Epithelial cell of proximal tubule (primary cell): ENCODE measurements at regions not wholly inside any gene's neighbourhood (a gene's known extent, or its start where the extent isn't known, plus 50 kb on each side); places are given as distances from the start of the nearest gene placed in this dataset.

Source experiments
- DNase-seq: peaks from one replicate; pipeline ENCODE4 v3.0.0-alpha.2; 2011; ENCODE audit warnings: low read depth
- H3K4me3 ChIP-seq: 2 replicates; pipeline ENCODE4 v1.5.1; 2011; ENCODE audit warnings: low read depth, mild to moderate bottlenecking, low read length
- CTCF ChIP-seq: conservative IDR thresholded peaks from 2 replicates; pipeline ENCODE4 v1.5.1; 2012; ENCODE audit warnings: low read depth, mild to moderate bottlenecking, low read length

GRCh38 chr5:173667702-173668101, 51.3 kb upstream of the BOD1 start:
- no peak for DNase-seq
- H3K4me3 ChIP-seq = no peak overlapping the region
- TF ChIP-seq CTCF = no peak

- no peak for TF ChIP-seq CTCF
- no peak overlapping the region for H3K4me3 ChIP-seq
- no peak for DNase-seq
Measured at GRCh38 chr5:173668245-173668800, 51.9 kb upstream of the BOD1 start.

- DNase-seq = no peak
- no peak for TF ChIP-seq CTCF
- H3K4me3 ChIP-seq = no peak overlapping the region
Measured at GRCh38 chr5:173668910-173669309, 52.5 kb upstream of the BOD1 start.

GRCh38 chr5:173669483-173669882, 53.0 kb upstream of the BOD1 start:
- no peak overlapping the region for H3K4me3 ChIP-seq
- no peak for TF ChIP-seq CTCF
- no peak for DNase-seq

- DNase-seq = no peak
- no peak overlapping the region for H3K4me3 ChIP-seq
- no peak for TF ChIP-seq CTCF
Measured at GRCh38 chr5:173670130-173670651, 53.7 kb upstream of the BOD1 start.

- no peak overlapping the region for H3K4me3 ChIP-seq
- TF ChIP-seq CTCF = no peak
- no peak for DNase-seq
Measured at GRCh38 chr5:173670791-173671120, 54.3 kb upstream of the BOD1 start.
